ENCODE measurements at regions not wholly inside any gene's neighbourhood (a gene's known extent, or its start where the extent isn't known, plus 50 kb on each side); places are given as distances from the start of the nearest gene placed in this dataset.

GRCh38 chr2:223218587-223219178 lies 166.7 kb downstream of the KCNE4 start:
- no peak for ATAC-seq
- Histone ChIP-seq H3K4me1 (ENCODE audit: insufficient read depth, low read length) (peaks cover 21% of the 10 kb centered on the region), H3K36me3 (ENCODE audit: low read depth, low read length) (no peaks in the 10 kb centered on the region), H3K9ac (ENCODE audit: low read length) (no peak overlapping the region), H2AFZ (ENCODE audit: low read length) (no peak overlapping the region), H3K79me2 (ENCODE audit: low read length) (no peaks in the 10 kb centered on the region), H3K4me3 (ENCODE audit: low read length) (no peak overlapping the region), H3K27ac (ENCODE audit: low read length) (no peak overlapping the region), H3K9me3 (ENCODE audit: low read length) (no peaks in the 10 kb centered on the region), H3K9me2 (replicated peaks; ENCODE audit: low read length) (no peaks in the 10 kb centered on the region), H3K4me2 (ENCODE audit: low read length) (no peak overlapping the region), H3F3A (ENCODE audit: low read length, unreplicated experiment) (no peaks in the 10 kb centered on the region), H4K20me1 (ENCODE audit: low read length) (no peaks in the 10 kb centered on the region), H3K27me3 (ENCODE audit: low read length) (peaks cover 45% of the 10 kb centered on the region)
- POLR2A ChIA-PET (ENCODE audit: unreplicated experiment) = no interaction called here
- intact Hi-C loops (cut with micrococcal nuclease) = no loop called here
- TF ChIP-seq, protein P1, sequence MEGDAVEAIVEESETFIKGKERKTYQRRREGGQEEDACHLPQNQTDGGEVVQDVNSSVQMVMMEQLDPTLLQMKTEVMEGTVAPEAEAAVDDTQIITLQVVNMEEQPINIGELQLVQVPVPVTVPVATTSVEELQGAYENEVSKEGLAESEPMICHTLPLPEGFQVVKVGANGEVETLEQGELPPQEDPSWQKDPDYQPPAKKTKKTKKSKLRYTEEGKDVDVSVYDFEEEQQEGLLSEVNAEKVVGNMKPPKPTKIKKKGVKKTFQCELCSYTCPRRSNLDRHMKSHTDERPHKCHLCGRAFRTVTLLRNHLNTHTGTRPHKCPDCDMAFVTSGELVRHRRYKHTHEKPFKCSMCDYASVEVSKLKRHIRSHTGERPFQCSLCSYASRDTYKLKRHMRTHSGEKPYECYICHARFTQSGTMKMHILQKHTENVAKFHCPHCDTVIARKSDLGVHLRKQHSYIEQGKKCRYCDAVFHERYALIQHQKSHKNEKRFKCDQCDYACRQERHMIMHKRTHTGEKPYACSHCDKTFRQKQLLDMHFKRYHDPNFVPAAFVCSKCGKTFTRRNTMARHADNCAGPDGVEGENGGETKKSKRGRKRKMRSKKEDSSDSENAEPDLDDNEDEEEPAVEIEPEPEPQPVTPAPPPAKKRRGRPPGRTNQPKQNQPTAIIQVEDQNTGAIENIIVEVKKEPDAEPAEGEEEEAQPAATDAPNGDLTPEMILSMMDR (conservative IDR thresholded peaks at IDR 0.05; ENCODE audit: low read depth, low read length) = no peak
- no peak for TF ChIP-seq EZH2phosphoT487 (IDR thresholded peaks at IDR 0.05; ENCODE audit: borderline replicate concordance, low read length)
- TF ChIP-seq EZH2 (IDR thresholded peaks at IDR 0.05; ENCODE audit: low read length, unreplicated experiment) = no peak
- CTCF ChIA-PET = no interaction called here
- no peak for DNase-seq
- BruUV-seq (replicated peaks) = no TSS peak

DNA sequence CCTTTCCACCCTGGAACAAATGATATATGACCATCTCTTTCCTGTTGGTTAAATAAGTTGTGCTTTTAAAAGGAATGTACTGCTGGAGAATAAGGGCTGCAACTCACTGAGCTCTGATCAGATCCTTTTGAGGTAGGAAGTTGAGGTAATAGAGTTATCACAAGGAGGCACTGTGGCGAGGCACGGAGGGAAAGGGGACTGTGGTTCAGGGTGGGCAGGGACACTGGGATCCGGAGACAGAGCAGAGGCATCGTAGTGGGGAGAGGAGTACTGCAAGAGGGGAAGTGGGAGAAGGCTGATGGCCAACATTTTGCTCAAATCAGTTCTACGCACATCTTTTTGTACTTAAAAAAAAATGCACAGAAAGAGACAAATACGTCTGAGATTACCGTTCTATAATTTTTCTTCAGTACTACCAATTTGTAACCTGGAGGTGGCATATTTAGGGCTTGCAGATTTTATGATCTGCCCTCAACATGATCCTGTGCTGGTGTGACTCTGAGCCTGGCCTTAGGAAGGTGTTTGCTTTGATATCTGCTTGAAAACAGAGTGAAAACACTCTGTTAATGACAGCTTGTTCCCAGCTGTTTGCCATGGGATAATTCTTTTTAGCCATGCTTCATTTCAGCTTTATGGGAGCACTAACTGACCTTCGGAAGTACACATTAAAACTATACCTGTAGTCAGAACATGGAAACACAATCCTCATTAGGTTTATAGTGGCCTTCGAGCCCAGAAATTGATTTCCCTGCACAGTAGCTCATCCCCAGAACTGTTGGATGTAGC lies 168.1 kb downstream of the KCNE4 start:
- Histone ChIP-seq H3K36me3 (ENCODE audit: low read depth, low read length) (no peaks in the 10 kb centered on the region), H3K27ac (ENCODE audit: low read length) (no peak overlapping the region), H4K20me1 (ENCODE audit: low read length) (no peaks in the 10 kb centered on the region), H3K4me2 (ENCODE audit: low read length) (no peak overlapping the region), H3K27me3 (ENCODE audit: low read length) (peaks cover 33% of the 10 kb centered on the region), H3K9me2 (replicated peaks; ENCODE audit: low read length) (no peaks in the 10 kb centered on the region), H3K9me3 (ENCODE audit: low read length) (no peaks in the 10 kb centered on the region), H2AFZ (ENCODE audit: low read length) (no peak overlapping the region), H3K4me1 (ENCODE audit: insufficient read depth, low read length) (peaks cover 21% of the 10 kb centered on the region), H3K9ac (ENCODE audit: low read length) (no peak overlapping the region), H3K4me3 (ENCODE audit: low read length) (no peak overlapping the region), H3K79me2 (ENCODE audit: low read length) (no peaks in the 10 kb centered on the region), H3F3A (ENCODE audit: low read length, unreplicated experiment) (no peaks in the 10 kb centered on the region)
- CTCF ChIA-PET = no interaction called here
- BruUV-seq (replicated peaks) = no TSS peak
- intact Hi-C loops (cut with micrococcal nuclease) = no loop called here
- no peak for DNase-seq
- no peak for ATAC-seq
- POLR2A ChIA-PET (ENCODE audit: unreplicated experiment) = no interaction called here
- TF ChIP-seq EZH2phosphoT487 (IDR thresholded peaks at IDR 0.05; ENCODE audit: borderline replicate concordance, low read length) = no peak
- TF ChIP-seq, protein P1 (conservative IDR thresholded peaks at IDR 0.05; ENCODE audit: low read depth, low read length) = no peak
- TF ChIP-seq EZH2 (IDR thresholded peaks at IDR 0.05; ENCODE audit: low read length, unreplicated experiment) = no peak

DNA sequence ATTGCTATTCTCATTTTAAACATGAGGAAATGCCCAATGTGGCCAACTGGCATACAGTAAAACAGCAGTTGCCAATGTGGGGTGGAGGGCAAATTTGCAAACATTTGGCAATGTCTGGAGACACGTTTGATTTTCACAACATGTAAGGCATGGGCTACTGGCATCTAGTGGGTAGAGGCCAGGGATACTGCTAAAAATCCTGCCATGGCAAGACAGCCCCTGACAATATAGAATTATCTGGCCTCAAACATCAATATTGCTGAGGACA lies 168.6 kb downstream of the KCNE4 start:
- intact Hi-C loops (cut with micrococcal nuclease) = no loop called here
- Histone ChIP-seq H3K27ac (ENCODE audit: low read length) (no peak overlapping the region), H2AFZ (ENCODE audit: low read length) (no peak overlapping the region), H3K9ac (ENCODE audit: low read length) (no peak overlapping the region), H3K36me3 (ENCODE audit: low read depth, low read length) (no peaks in the 10 kb centered on the region), H3K79me2 (ENCODE audit: low read length) (no peaks in the 10 kb centered on the region), H4K20me1 (ENCODE audit: low read length) (no peaks in the 10 kb centered on the region), H3F3A (ENCODE audit: low read length, unreplicated experiment) (no peaks in the 10 kb centered on the region), H3K4me1 (ENCODE audit: insufficient read depth, low read length) (peaks cover 21% of the 10 kb centered on the region), H3K9me3 (ENCODE audit: low read length) (no peaks in the 10 kb centered on the region), H3K4me3 (ENCODE audit: low read length) (no peak overlapping the region), H3K9me2 (replicated peaks; ENCODE audit: low read length) (no peaks in the 10 kb centered on the region), H3K4me2 (ENCODE audit: low read length) (no peak overlapping the region), H3K27me3 (ENCODE audit: low read length) (peaks cover 28% of the 10 kb centered on the region)
- ChIA-PET CTCF (no interaction called here), POLR2A (ENCODE audit: unreplicated experiment) (no interaction called here)
- no peak for ATAC-seq
- TF ChIP-seq, protein P1 (conservative IDR thresholded peaks at IDR 0.05; ENCODE audit: low read depth, low read length) = no peak
- no peak for TF ChIP-seq EZH2phosphoT487 (IDR thresholded peaks at IDR 0.05; ENCODE audit: borderline replicate concordance, low read length)
- no TSS peak for BruUV-seq (replicated peaks)
- no peak for DNase-seq

All from PC-3 (cell line).